ENCODE measurements at regions not wholly inside any gene's neighbourhood (a gene's known extent, or its start where the extent isn't known, plus 50 kb on each side); places are given as distances from the start of the nearest gene placed in this dataset.

- CTCF ChIA-PET = interaction anchor here (1.2 to 4.0 kb wide), 2 partner anchors 10 to 164 kb away, joined by 3 to 20 read pairs; no protein-coding TSS in a partner anchor
- peaks cover 13% of the 10 kb centered on the region for H3K4me1 Mint-ChIP-seq (ENCODE audit: low read depth)
- intact Hi-C loops (cut with micrococcal nuclease) = no loop called here
- no peak overlapping the region for H3K4me3 Mint-ChIP-seq
- no peak overlapping the region for H3K27ac Mint-ChIP-seq
- no peaks in the 10 kb centered on the region for H3K36me3 Mint-ChIP-seq (ENCODE audit: low read depth)
- no peaks in the 10 kb centered on the region for H3K27me3 Mint-ChIP-seq (ENCODE audit: low read depth)
- DNase-seq = no peak
- no peaks in the 10 kb centered on the region for H3K9me3 Mint-ChIP-seq
These were observed 96.1 kb upstream of the SPATA13 start for GRCh38 chr13:24064371-24064770.

- Mint-ChIP-seq H3K4me3 (no peak overlapping the region), H3K36me3 (ENCODE audit: low read depth) (no peaks in the 10 kb centered on the region), H3K9me3 (no peaks in the 10 kb centered on the region), H3K4me1 (ENCODE audit: low read depth) (peaks cover 13% of the 10 kb centered on the region), H3K27me3 (ENCODE audit: low read depth) (no peaks in the 10 kb centered on the region), H3K27ac (no peak overlapping the region)
- intact Hi-C loops (cut with micrococcal nuclease) = no loop called here
- CTCF ChIA-PET = interaction anchor here (1.2 to 4.0 kb wide), 2 partner anchors 11 to 163 kb away, joined by 3 to 20 read pairs; no protein-coding TSS in a partner anchor
- DNase-seq = no peak
These were observed 95.3 kb upstream of the SPATA13 start for GRCh38 chr13:24065176-24065575.

GRCh38 chr13:24066405-24067295 lies 93.9 kb upstream of the SPATA13 start:
- intact Hi-C loops (cut with micrococcal nuclease) = no loop called here
- H3K4me3 Mint-ChIP-seq = no peak overlapping the region
- peaks cover 13% of the 10 kb centered on the region for H3K4me1 Mint-ChIP-seq (ENCODE audit: low read depth)
- H3K27me3 Mint-ChIP-seq (ENCODE audit: low read depth) = no peaks in the 10 kb centered on the region
- DNase-seq = no peak
- no peaks in the 10 kb centered on the region for H3K36me3 Mint-ChIP-seq (ENCODE audit: low read depth)
- H3K9me3 Mint-ChIP-seq = no peaks in the 10 kb centered on the region
- H3K27ac Mint-ChIP-seq = no peak overlapping the region
- CTCF ChIA-PET = interaction anchor here (1.3 to 4.0 kb wide), 3 partner anchors 12 to 162 kb away, joined by 4 to 20 read pairs (median 4); no protein-coding TSS in a partner anchor

GRCh38 chr13:24068472-24068871 lies 92.0 kb upstream of the SPATA13 start:
- no peaks in the 10 kb centered on the region for H3K9me3 Mint-ChIP-seq
- intact Hi-C loops (cut with micrococcal nuclease) = no loop called here
- DNase-seq = no peak
- no peak overlapping the region for H3K27ac Mint-ChIP-seq
- CTCF ChIA-PET = no interaction called here
- H3K4me3 Mint-ChIP-seq = no peak overlapping the region
- no peaks in the 10 kb centered on the region for H3K36me3 Mint-ChIP-seq (ENCODE audit: low read depth)
- H3K27me3 Mint-ChIP-seq (ENCODE audit: low read depth) = no peaks in the 10 kb centered on the region
- peaks cover 6% of the 10 kb centered on the region for H3K4me1 Mint-ChIP-seq (ENCODE audit: low read depth)

GRCh38 chr13:24071016-24071415 lies 89.5 kb upstream of the SPATA13 start:
- CTCF ChIA-PET = interaction anchor here (0.9 to 1.2 kb wide), 2 partner anchors 155 to 157 kb away, joined by 3 read pairs; no protein-coding TSS in a partner anchor
- H3K36me3 Mint-ChIP-seq (ENCODE audit: low read depth) = no peaks in the 10 kb centered on the region
- no peaks in the 10 kb centered on the region for H3K9me3 Mint-ChIP-seq
- intact Hi-C loops (cut with micrococcal nuclease) = no loop called here
- H3K27ac Mint-ChIP-seq = no peak overlapping the region
- H3K27me3 Mint-ChIP-seq (ENCODE audit: low read depth) = no peaks in the 10 kb centered on the region
- no peak for DNase-seq
- no peak overlapping the region for H3K4me3 Mint-ChIP-seq
- no peaks in the 10 kb centered on the region for H3K4me1 Mint-ChIP-seq (ENCODE audit: low read depth)

GRCh38 chr13:24071423-24072075 lies 89.0 kb upstream of the SPATA13 start:
- H3K9me3 Mint-ChIP-seq = no peaks in the 10 kb centered on the region
- no peak for DNase-seq
- H3K27ac Mint-ChIP-seq = no peak overlapping the region
- no peaks in the 10 kb centered on the region for H3K36me3 Mint-ChIP-seq (ENCODE audit: low read depth)
- peaks cover 2% of the 10 kb centered on the region for H3K27me3 Mint-ChIP-seq (ENCODE audit: low read depth)
- CTCF ChIA-PET = interaction anchor here (0.9 to 1.2 kb wide), 2 partner anchors 155 to 157 kb away, joined by 3 read pairs; no protein-coding TSS in a partner anchor
- intact Hi-C loops (cut with micrococcal nuclease) = no loop called here
- no peaks in the 10 kb centered on the region for H3K4me1 Mint-ChIP-seq (ENCODE audit: low read depth)
- no peak overlapping the region for H3K4me3 Mint-ChIP-seq

- intact Hi-C loops (cut with micrococcal nuclease) = no loop called here
- Mint-ChIP-seq H3K9me3 (no peaks in the 10 kb centered on the region), H3K4me1 (ENCODE audit: low read depth) (no peaks in the 10 kb centered on the region), H3K4me3 (no peak overlapping the region), H3K27me3 (ENCODE audit: low read depth) (peaks cover 2% of the 10 kb centered on the region), H3K27ac (no peak overlapping the region), H3K36me3 (ENCODE audit: low read depth) (no peaks in the 10 kb centered on the region)
- CTCF ChIA-PET = no interaction called here
- DNase-seq = no peak
These were observed 86.9 kb upstream of the SPATA13 start for GRCh38 chr13:24073657-24074056.

GRCh38 chr13:24074678-24075077 lies 85.8 kb upstream of the SPATA13 start:
- intact Hi-C loops (cut with micrococcal nuclease) = no loop called here
- Mint-ChIP-seq H3K4me1 (ENCODE audit: low read depth) (no peaks in the 10 kb centered on the region), H3K27ac (no peak overlapping the region), H3K36me3 (ENCODE audit: low read depth) (no peaks in the 10 kb centered on the region), H3K9me3 (no peaks in the 10 kb centered on the region), H3K4me3 (no peak overlapping the region), H3K27me3 (ENCODE audit: low read depth) (peaks cover 2% of the 10 kb centered on the region)
- no peak for DNase-seq
- CTCF ChIA-PET = no interaction called here

- H3K27me3 Mint-ChIP-seq (ENCODE audit: low read depth) = peaks cover 2% of the 10 kb centered on the region
- H3K27ac Mint-ChIP-seq = no peak overlapping the region
- no peak for DNase-seq
- no peaks in the 10 kb centered on the region for H3K36me3 Mint-ChIP-seq (ENCODE audit: low read depth)
- CTCF ChIA-PET = no interaction called here
- no peaks in the 10 kb centered on the region for H3K9me3 Mint-ChIP-seq
- no peaks in the 10 kb centered on the region for H3K4me1 Mint-ChIP-seq (ENCODE audit: low read depth)
- intact Hi-C loops (cut with micrococcal nuclease) = no loop called here
- no peak overlapping the region for H3K4me3 Mint-ChIP-seq
These were observed 85.2 kb upstream of the SPATA13 start for GRCh38 chr13:24075137-24075975.

GRCh38 chr13:24076109-24076508 lies 84.4 kb upstream of the SPATA13 start:
- Mint-ChIP-seq H3K4me1 (ENCODE audit: low read depth) (no peaks in the 10 kb centered on the region), H3K36me3 (ENCODE audit: low read depth) (no peaks in the 10 kb centered on the region), H3K4me3 (no peak overlapping the region), H3K27ac (no peak overlapping the region), H3K27me3 (ENCODE audit: low read depth) (peaks cover 2% of the 10 kb centered on the region), H3K9me3 (no peaks in the 10 kb centered on the region)
- no peak for DNase-seq
- intact Hi-C loops (cut with micrococcal nuclease) = no loop called here
- CTCF ChIA-PET = no interaction called here

- H3K9me3 Mint-ChIP-seq = no peaks in the 10 kb centered on the region
- no peak for DNase-seq
- H3K27me3 Mint-ChIP-seq (ENCODE audit: low read depth) = peaks cover 2% of the 10 kb centered on the region
- CTCF ChIA-PET = no interaction called here
- intact Hi-C loops (cut with micrococcal nuclease) = no loop called here
- H3K4me3 Mint-ChIP-seq = no peak overlapping the region
- no peaks in the 10 kb centered on the region for H3K36me3 Mint-ChIP-seq (ENCODE audit: low read depth)
- no peak overlapping the region for H3K27ac Mint-ChIP-seq
- no peaks in the 10 kb centered on the region for H3K4me1 Mint-ChIP-seq (ENCODE audit: low read depth)
These were observed 83.9 kb upstream of the SPATA13 start for GRCh38 chr13:24076636-24077035.

- Mint-ChIP-seq H3K4me3 (no peak overlapping the region), H3K27me3 (ENCODE audit: low read depth) (peaks cover 2% of the 10 kb centered on the region), H3K9me3 (no peaks in the 10 kb centered on the region), H3K4me1 (ENCODE audit: low read depth) (no peaks in the 10 kb centered on the region), H3K27ac (no peak overlapping the region), H3K36me3 (ENCODE audit: low read depth) (no peaks in the 10 kb centered on the region)
- intact Hi-C loops (cut with micrococcal nuclease) = no loop called here
- CTCF ChIA-PET = interaction anchor here (0.7 kb wide), 1 partner anchor 304 kb away, joined by 3 read pairs; no protein-coding TSS in a partner anchor
- no peak for DNase-seq
These were observed 80.4 kb upstream of the SPATA13 start for GRCh38 chr13:24080134-24080533.
